ENCODE measurements at regions not wholly inside any gene's neighbourhood (a gene's known extent, or its start where the extent isn't known, plus 50 kb on each side); places are given as distances from the start of the nearest gene placed in this dataset.

- H3K27me3 ChIP-seq (ENCODE audit: control insufficient read depth, insufficient read depth, low read length) = no peaks in the 10 kb centered on the region
- 80% methylated on average over 1 of the region's 4 CpGs for WGBS (ENCODE audit: insufficient coverage)
Measured at GRCh38 chr13:37945651-37946575, 76.3 kb upstream of the TRPC4 start.

GRCh38 chr13:37944869-37945442 is 75.4 kb upstream of the TRPC4 start:
- 67% methylated on average over 4 of the region's 8 CpGs for WGBS (ENCODE audit: insufficient coverage)
- H3K4me1 ChIP-seq (ENCODE audit: control insufficient read depth, insufficient read depth, low read length) = no peaks in the 10 kb centered on the region
- H3K27me3 ChIP-seq (ENCODE audit: control insufficient read depth, insufficient read depth, low read length) = no peaks in the 10 kb centered on the region
- H3K4me3 ChIP-seq (ENCODE audit: low read length) = no peak overlapping the region
- no peak overlapping the region for H3K27ac ChIP-seq (ENCODE audit: low read length)
- H3K36me3 ChIP-seq (ENCODE audit: control insufficient read depth, insufficient read depth, low read length) = no peaks in the 10 kb centered on the region
- H3K9me3 ChIP-seq (replicated peaks; ENCODE audit: control insufficient read depth, low read depth, low read length) = no peaks in the 10 kb centered on the region
- DNase-seq = no peak

More at GRCh38 chr13:37945651-37946575, 76.3 kb upstream of the TRPC4 start:
- no peak for DNase-seq
- Histone ChIP-seq H3K4me1 (ENCODE audit: control insufficient read depth, insufficient read depth, low read length) (no peaks in the 10 kb centered on the region), H3K4me3 (ENCODE audit: low read length) (no peak overlapping the region), H3K9me3 (replicated peaks; ENCODE audit: control insufficient read depth, low read depth, low read length) (no peaks in the 10 kb centered on the region), H3K27ac (ENCODE audit: low read length) (no peak overlapping the region), H3K36me3 (ENCODE audit: control insufficient read depth, insufficient read depth, low read length) (no peaks in the 10 kb centered on the region)

- WGBS (ENCODE audit: insufficient coverage) = 92% methylated on average over 5 of the region's 10 CpGs
- no peak overlapping the region for H3K4me3 ChIP-seq (ENCODE audit: low read length)
- H3K36me3 ChIP-seq (ENCODE audit: control insufficient read depth, insufficient read depth, low read length) = no peaks in the 10 kb centered on the region
- no peaks in the 10 kb centered on the region for H3K4me1 ChIP-seq (ENCODE audit: control insufficient read depth, insufficient read depth, low read length)
- H3K9me3 ChIP-seq (replicated peaks; ENCODE audit: control insufficient read depth, low read depth, low read length) = no peaks in the 10 kb centered on the region
- no peak for DNase-seq
- H3K27ac ChIP-seq (ENCODE audit: low read length) = no peak overlapping the region
- H3K27me3 ChIP-seq (ENCODE audit: control insufficient read depth, insufficient read depth, low read length) = no peaks in the 10 kb centered on the region
Measured at GRCh38 chr13:37944081-37944868, 74.7 kb upstream of the TRPC4 start.

- no peak for DNase-seq
- H3K27me3 ChIP-seq (ENCODE audit: control insufficient read depth, insufficient read depth, low read length) = no peaks in the 10 kb centered on the region
- no peak overlapping the region for H3K4me3 ChIP-seq (ENCODE audit: low read length)
- no peak overlapping the region for H3K27ac ChIP-seq (ENCODE audit: low read length)
- H3K36me3 ChIP-seq (ENCODE audit: control insufficient read depth, insufficient read depth, low read length) = no peaks in the 10 kb centered on the region
- H3K4me1 ChIP-seq (ENCODE audit: control insufficient read depth, insufficient read depth, low read length) = no peaks in the 10 kb centered on the region
- H3K9me3 ChIP-seq (replicated peaks; ENCODE audit: control insufficient read depth, low read depth, low read length) = no peaks in the 10 kb centered on the region
Measured at GRCh38 chr13:37942929-37943328, 73.4 kb upstream of the TRPC4 start.

GRCh38 chr13:37934339-37935191 is 65.0 kb upstream of the TRPC4 start:
- H3K9me3 ChIP-seq (replicated peaks; ENCODE audit: control insufficient read depth, low read depth, low read length) = no peaks in the 10 kb centered on the region
- H3K36me3 ChIP-seq (ENCODE audit: control insufficient read depth, insufficient read depth, low read length) = no peaks in the 10 kb centered on the region
- H3K27me3 ChIP-seq (ENCODE audit: control insufficient read depth, insufficient read depth, low read length) = no peaks in the 10 kb centered on the region
- H3K4me3 ChIP-seq (ENCODE audit: low read length) = no peak overlapping the region
- WGBS (ENCODE audit: insufficient coverage) = 79% methylated on average over 16 of the region's 25 CpGs
- no peak for DNase-seq
- no peak overlapping the region for H3K27ac ChIP-seq (ENCODE audit: low read length)
- no peaks in the 10 kb centered on the region for H3K4me1 ChIP-seq (ENCODE audit: control insufficient read depth, insufficient read depth, low read length)

- WGBS (ENCODE audit: insufficient coverage) = 49% methylated on average over 2 of the region's 4 CpGs
- DNase-seq = no peak
- Histone ChIP-seq H3K27ac (ENCODE audit: low read length) (no peak overlapping the region), H3K36me3 (ENCODE audit: control insufficient read depth, insufficient read depth, low read length) (no peaks in the 10 kb centered on the region), H3K4me3 (ENCODE audit: low read length) (no peak overlapping the region), H3K27me3 (ENCODE audit: control insufficient read depth, insufficient read depth, low read length) (no peaks in the 10 kb centered on the region), H3K4me1 (ENCODE audit: control insufficient read depth, insufficient read depth, low read length) (no peaks in the 10 kb centered on the region), H3K9me3 (replicated peaks; ENCODE audit: control insufficient read depth, low read depth, low read length) (no peaks in the 10 kb centered on the region)
Measured at GRCh38 chr13:37929308-37929707, 59.7 kb upstream of the TRPC4 start.

GRCh38 chr13:37927561-37927960 is 58.0 kb upstream of the TRPC4 start:
- no peak for DNase-seq
- H3K27me3 ChIP-seq (ENCODE audit: control insufficient read depth, insufficient read depth, low read length) = no peaks in the 10 kb centered on the region
- WGBS (ENCODE audit: insufficient coverage) = no CpG with 5 or more reads among the region's 4 CpGs
- no peaks in the 10 kb centered on the region for H3K36me3 ChIP-seq (ENCODE audit: control insufficient read depth, insufficient read depth, low read length)
- H3K4me3 ChIP-seq (ENCODE audit: low read length) = no peak overlapping the region
- no peak overlapping the region for H3K27ac ChIP-seq (ENCODE audit: low read length)
- H3K9me3 ChIP-seq (replicated peaks; ENCODE audit: control insufficient read depth, low read depth, low read length) = no peaks in the 10 kb centered on the region
- H3K4me1 ChIP-seq (ENCODE audit: control insufficient read depth, insufficient read depth, low read length) = no peaks in the 10 kb centered on the region

- DNase-seq = no peak
- no peaks in the 10 kb centered on the region for H3K27me3 ChIP-seq (ENCODE audit: control insufficient read depth, insufficient read depth, low read length)
- H3K9me3 ChIP-seq (replicated peaks; ENCODE audit: control insufficient read depth, low read depth, low read length) = no peaks in the 10 kb centered on the region
- no peak overlapping the region for H3K4me3 ChIP-seq (ENCODE audit: low read length)
- 83% methylated on average over 4 of the region's 7 CpGs for WGBS (ENCODE audit: insufficient coverage)
- no peaks in the 10 kb centered on the region for H3K4me1 ChIP-seq (ENCODE audit: control insufficient read depth, insufficient read depth, low read length)
- H3K36me3 ChIP-seq (ENCODE audit: control insufficient read depth, insufficient read depth, low read length) = no peaks in the 10 kb centered on the region
- no peak overlapping the region for H3K27ac ChIP-seq (ENCODE audit: low read length)
Measured at GRCh38 chr13:37925878-37926473, 56.4 kb upstream of the TRPC4 start.

- H3K27ac ChIP-seq (ENCODE audit: low read length) = no peak overlapping the region
- no peaks in the 10 kb centered on the region for H3K36me3 ChIP-seq (ENCODE audit: control insufficient read depth, insufficient read depth, low read length)
- no peaks in the 10 kb centered on the region for H3K9me3 ChIP-seq (replicated peaks; ENCODE audit: control insufficient read depth, low read depth, low read length)
- DNase-seq = no peak
- H3K4me1 ChIP-seq (ENCODE audit: control insufficient read depth, insufficient read depth, low read length) = no peaks in the 10 kb centered on the region
- no peak overlapping the region for H3K4me3 ChIP-seq (ENCODE audit: low read length)
- H3K27me3 ChIP-seq (ENCODE audit: control insufficient read depth, insufficient read depth, low read length) = no peaks in the 10 kb centered on the region
Measured at GRCh38 chr13:37923236-37923635, 53.7 kb upstream of the TRPC4 start.
